ENCODE measurements at regions not wholly inside any gene's neighbourhood (a gene's known extent, or its start where the extent isn't known, plus 50 kb on each side); places are given as distances from the start of the nearest gene placed in this dataset.

- TF ChIP-seq POLR2A (IDR thresholded peaks at IDR 0.05), result no peak
- TF ChIP-seq CTCF (IDR thresholded peaks at IDR 0.05), result no peak
Measured at GRCh38 chr5:99191206-99191745, 262.5 kb upstream of the CHD1 start.
